Activated CD4-positive, alpha-beta T cell treated with anti-CD3 and anti-CD28 coated beads for 1 hour (primary cell): ENCODE measurements at regions not wholly inside any gene's neighbourhood (a gene's known extent, or its start where the extent isn't known, plus 50 kb on each side); places are given as distances from the start of the nearest gene placed in this dataset.
"Not testable (repeated sequence)": the region's sequence is repeated elsewhere in the genome, so short reads cannot be mapped to it uniquely, and the experiment has no call there.

ENCODE experiments used
- DNase-seq: peaks from one replicate; pipeline ENCODE4 v3.0.0-alpha.2; 2020

DNA sequence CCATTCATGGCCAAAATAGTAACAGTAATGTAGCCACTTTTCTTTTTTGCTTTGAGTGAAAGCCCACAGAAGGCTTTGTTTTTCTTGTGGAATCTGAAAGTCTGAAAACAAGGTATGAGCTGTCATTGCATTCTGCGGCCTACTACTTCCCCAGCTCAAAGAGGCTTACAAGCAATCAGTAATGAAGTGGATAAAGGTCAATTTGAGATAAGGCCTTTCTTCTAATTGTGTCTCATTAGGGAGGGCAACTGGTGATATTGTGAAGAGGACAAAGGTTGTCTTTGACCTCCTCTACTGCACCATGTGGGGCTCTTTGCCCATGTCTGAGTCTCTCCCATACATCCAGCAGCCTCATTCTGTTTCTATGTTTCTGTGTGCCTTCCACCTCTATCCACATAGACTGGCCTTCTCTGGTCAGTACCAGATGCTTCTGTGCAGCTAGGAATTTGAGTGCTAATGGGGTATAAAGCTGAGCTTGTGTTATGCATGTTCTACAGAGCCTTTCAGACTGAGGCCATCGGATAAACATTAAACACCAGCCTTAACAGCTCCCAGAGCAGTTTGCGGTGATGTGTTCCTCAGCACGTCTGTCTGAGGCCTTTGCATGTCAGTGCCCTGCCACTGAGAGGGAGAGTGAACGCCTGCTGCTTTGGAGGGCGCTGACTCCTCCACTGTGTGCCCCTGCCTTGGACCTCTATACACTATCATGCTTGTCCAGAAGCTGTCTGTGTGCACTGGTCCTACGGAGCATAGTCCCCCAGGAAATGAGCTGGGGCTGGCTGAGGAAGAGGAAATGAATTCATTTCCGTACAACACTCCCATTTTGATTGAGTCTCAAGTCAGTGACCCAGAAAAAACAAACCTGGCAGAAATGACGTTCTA lies 80.2 kb downstream of the SH2D1A start:
- DNase-seq, result no peak

DNA sequence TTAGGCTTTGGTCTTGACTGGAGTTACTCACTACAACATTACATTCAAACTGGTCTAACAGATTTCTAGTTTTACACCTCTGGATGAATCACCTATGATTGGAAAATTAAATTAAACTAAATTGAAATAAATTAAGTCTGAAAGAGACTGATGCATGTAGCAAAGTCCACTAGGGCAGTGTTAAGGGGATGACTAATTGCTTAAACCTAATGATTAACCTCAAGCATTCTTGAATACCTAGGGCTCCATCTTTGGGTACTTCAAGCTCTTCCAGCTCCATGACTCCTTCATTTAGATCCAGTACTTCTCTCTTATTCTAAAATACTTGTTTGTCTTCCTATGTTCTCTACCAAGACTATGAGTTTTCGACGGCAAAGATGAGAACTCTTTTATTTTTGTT lies 86.8 kb downstream of the SH2D1A start:
- no peak for DNase-seq

DNA sequence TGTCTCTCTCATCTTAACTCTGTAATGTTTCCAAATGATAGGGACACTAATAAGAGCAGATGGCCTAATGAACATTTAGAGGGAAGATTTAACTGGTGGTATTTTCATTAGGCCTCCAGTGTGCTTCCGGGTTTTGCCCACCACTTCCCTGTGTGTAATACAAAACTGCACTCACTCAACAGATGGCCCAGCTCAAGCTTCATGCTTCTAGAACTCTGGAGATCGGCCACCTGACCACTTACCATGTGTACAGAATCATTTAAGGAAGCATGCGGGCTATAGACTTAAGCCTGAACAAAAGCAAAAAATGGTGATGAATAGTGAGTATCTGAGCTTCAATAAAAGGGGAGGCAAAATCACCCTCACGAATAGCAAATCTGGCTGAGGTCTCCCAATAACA lies 89.3 kb downstream of the SH2D1A start:
- DNase-seq, result no peak

DNA sequence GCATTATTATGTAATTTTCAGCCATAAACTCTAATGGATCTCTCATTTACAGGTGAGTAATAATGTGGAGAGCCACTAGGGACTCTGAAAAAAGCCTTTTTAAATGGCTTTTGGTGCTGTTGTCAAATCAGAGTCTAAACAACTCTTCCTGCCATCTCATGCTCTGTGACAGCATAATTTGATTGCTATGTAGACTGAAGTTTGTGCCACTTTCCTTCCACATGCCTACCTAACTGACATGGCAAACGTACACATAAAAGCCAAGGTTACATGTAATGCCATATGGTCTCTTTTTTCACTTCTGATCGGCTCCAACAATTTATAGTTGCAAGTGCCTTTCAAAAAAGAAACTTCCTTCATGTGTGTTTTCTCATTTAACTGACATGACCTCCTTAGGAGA lies 94.3 kb downstream of the SH2D1A start:
- DNase-seq, result no peak

- no peak for DNase-seq
These were observed 95.7 kb downstream of the SH2D1A start for GRCh38 chrX:124441971-124442590.

DNA sequence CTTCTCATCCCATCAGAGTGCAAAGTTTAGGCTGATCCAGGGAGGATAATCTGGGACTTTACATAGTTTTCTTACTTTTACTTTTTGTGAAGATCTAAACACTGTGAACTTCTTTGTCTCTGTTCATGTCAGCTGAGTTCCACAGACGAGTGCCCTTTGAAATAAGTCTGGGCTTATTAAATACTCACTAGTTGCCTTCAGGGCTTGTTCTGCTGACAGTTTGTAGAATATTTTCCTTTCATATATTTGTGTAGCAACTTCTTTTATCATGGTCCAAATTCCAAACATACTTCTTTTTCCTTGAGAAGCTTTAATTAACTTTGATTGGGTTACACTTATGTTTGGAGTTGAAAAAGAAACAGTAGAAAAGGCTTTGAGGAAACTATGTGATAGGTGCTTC lies 109.6 kb downstream of the SH2D1A start:
- DNase-seq, result no peak

- DNase-seq, result not testable (repeated sequence)
These were observed 113.5 kb downstream of the SH2D1A start for GRCh38 chrX:124459851-124460250.

GRCh38 chrX:124462931-124463330 lies 116.6 kb downstream of the SH2D1A start:
- DNase-seq, result no peak

GRCh38 chrX:124467202-124467601 lies 120.8 kb downstream of the SH2D1A start:
- no peak for DNase-seq

GRCh38 chrX:124475358-124475757 lies 129.0 kb downstream of the SH2D1A start:
- no peak for DNase-seq

GRCh38 chrX:124476562-124476961 lies 130.2 kb downstream of the SH2D1A start:
- DNase-seq, result no peak

DNA sequence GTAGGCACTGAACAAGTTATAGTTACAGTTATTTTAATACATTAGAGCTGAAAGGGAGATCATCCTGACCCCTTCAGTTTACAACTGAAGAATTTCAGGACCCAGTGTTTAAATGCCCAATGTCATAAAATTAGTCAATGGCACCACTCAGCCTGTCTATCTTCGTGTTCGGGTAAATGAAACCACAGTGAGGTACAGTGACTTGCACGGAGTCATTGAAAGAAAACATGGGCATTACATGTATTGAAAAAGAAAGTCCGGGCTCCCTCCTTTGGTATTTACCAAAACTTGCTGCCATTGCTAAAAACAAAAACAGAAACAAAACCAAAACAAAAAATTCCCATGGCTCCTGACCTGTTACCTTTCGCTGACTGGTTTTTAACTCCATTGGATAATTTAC lies 131.7 kb downstream of the SH2D1A start:
- DNase-seq, result no peak

GRCh38 chrX:124488412-124489161 lies 142.2 kb downstream of the SH2D1A start:
- DNase-seq, result no peak

DNA sequence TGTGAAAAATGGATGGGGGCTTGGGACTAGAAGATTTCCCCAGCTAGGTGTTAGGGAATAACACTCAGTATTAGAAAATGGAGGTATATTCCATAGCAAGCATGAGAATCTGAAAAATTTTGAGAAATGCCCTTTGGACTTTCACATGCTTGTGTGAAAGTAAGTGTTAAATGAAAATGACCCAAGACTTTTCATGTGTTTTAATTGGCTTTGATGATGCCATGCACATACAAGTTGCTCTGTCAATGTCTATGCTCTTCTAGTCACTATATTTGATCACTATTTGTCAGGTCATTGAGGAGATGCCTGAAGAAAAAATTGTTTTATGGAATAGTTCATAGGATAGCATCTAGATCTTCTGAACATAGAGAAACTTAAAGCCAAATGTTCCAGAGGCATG lies 147.6 kb downstream of the SH2D1A start:
- no peak for DNase-seq

DNA sequence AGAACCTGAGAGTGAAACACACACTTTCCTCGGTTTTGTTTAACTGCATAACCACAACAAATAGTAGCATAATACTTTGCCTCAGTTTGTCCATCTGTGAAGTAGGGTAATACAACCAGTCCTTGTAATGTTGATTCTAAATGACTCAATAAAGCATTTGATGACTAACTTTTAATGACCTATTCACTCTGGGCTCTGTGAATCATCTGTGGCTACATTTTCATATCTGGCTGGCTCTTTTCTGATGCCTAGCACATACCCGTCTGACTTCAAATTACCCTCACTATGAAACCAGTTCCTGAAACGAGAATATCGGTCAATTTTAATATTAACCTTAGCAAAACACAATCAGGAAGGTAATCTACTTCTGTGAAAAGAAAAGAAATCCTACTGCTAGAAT lies 151.0 kb downstream of the SH2D1A start:
- no peak for DNase-seq

- DNase-seq, result no peak
These were observed 155.2 kb downstream of the SH2D1A start for GRCh38 chrX:124501586-124501985.

DNA sequence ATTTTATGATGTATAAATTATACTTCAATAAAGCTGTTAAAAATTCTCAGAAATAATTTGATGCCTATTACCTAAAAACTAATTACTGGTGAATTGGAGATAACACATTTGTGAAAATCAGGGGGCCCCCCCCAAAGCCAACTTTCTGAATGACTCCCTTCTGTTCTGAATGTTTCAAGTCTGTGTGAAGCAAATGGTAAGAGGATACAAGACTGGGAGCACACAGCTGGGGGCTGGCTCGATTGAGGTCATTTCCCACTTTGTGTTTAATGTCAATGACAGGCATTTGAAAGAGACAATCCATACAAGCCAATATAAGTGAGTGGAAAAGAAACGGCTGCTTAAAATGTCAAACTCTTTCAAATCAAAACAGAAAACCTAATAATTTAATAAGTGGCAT lies 155.8 kb downstream of the SH2D1A start:
- DNase-seq, result no peak

GRCh38 chrX:124502599-124502998 lies 156.2 kb downstream of the SH2D1A start:
- DNase-seq, result no peak

DNA sequence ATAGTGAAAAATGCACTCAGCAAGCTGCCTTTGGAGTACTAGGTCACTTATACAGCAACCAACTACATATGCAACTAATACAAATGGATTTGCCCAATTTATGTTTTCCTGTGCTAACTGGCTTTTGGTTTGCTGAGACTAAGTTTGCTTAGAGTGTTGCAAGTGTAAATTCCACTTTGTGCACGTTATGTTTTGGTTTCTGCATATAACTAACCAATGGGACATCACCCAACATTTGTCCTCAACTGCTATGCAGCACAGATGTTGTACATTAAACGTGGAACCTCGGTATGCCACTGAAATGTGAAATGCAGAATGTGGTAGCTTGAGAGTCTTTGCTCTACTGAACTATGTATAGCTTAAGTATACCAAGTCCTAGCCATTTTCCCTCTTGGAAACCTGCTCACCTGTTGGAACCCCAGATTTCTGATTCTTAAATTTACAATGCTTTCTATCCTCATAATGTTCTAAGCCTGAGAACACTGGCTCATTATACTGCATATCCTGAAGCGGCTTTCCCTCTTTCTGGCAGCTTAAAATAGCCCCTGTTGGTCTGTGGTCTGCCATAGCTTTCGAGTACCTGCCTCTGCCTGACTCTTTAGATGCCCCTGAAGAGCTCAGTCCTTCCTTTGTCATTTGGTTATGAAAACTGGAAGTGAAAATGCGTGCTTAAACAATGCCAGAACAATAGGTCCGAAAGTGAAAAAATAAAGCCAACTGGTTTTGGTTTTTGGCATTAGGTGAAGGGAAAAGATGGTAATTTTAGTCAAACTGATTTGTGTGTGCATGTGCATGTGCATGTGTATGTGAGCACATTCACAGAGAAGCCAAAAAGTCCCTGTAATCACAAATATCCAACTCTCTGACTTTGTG lies 158.0 kb downstream of the SH2D1A start:
- no peak for DNase-seq

GRCh38 chrX:124506066-124506465 lies 159.7 kb downstream of the SH2D1A start:
- no peak for DNase-seq

DNA sequence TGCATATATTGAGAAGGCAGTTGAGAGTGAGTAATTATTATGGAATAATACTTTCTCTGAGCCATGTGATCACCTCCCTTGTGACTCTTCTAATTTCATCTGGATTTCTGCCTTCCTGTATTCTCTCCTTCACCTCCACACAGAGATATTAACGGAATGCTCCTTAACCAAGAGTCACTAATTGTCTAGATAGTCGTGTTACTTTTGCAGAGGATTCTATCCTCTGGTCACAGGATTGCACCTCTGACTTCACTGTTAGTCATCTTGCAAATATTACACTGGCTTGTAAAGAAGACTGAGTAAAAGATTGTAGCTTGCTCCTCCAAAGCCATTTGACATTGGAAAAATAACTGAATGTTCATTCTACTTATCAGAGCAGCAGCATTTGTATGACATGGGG lies 160.9 kb downstream of the SH2D1A start:
- DNase-seq, result no peak

GRCh38 chrX:124518885-124519284 lies 172.5 kb downstream of the SH2D1A start:
- no peak for DNase-seq

GRCh38 chrX:124524852-124525251 lies 178.5 kb downstream of the SH2D1A start:
- no peak for DNase-seq
